Fibroblast of skin of right biceps (primary cell): ENCODE measurements at regions not wholly inside any gene's neighbourhood (a gene's known extent, or its start where the extent isn't known, plus 50 kb on each side); places are given as distances from the start of the nearest gene placed in this dataset.

Experiments used
- DNase-seq: peaks from one replicate; pipeline ENCODE4 v3.0.0-alpha.2; 2013

- no peak for DNase-seq
Observed at GRCh38 chr5:18051953-18052352, 417.7 kb downstream of the TAF11L14 start.

DNA sequence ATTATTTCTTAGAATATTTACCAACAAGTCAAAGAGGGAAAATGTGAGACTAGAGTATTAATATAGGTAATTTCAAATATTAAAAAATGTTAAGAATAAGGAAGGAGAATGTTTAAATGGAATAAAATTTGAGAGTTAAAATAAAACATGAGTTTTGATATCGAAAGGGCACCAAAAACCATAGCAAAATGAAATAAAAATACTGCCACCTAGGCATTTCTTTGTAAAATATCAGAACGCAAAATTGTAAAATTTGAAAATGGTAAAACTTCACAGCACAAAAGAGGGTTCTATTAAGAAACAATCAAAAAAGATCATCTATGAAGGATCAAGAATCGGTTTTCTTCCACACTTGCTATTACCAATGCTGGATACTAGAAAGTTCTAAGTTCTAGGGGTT, 418.3 kb downstream of the TAF11L14 start:
- DNase-seq = no peak

- no peak for DNase-seq
Observed at GRCh38 chr5:18057725-18058124, 423.5 kb downstream of the TAF11L14 start.

GRCh38 chr5:18067615-18068014, 433.4 kb downstream of the TAF11L14 start:
- no peak for DNase-seq

DNA sequence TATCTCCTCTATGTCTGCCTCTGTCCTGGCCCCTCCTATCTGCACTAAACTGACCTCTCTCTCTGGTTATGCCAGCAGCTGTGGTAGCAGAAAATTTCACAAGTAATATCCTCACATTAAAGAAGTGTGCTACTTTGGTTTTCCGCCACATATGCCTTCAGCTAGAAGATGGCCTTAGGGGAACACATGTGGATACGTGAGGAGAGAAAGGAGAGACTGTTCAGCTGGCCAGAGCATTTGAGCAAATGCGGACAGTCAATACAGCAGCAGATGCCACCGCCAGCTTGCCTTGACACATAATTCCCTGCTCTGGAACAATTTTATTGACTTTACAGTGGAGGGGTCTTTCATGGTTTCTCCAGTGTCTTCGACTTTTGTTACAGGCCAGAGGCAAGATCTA, 434.6 kb downstream of the TAF11L14 start:
- DNase-seq = no peak

- DNase-seq = no peak
Observed at GRCh38 chr5:18069790-18070189, 435.5 kb downstream of the TAF11L14 start.

GRCh38 chr5:18072600-18072999, 438.3 kb downstream of the TAF11L14 start:
- DNase-seq = no peak

GRCh38 chr5:18074961-18075360, 440.7 kb downstream of the TAF11L14 start:
- no peak for DNase-seq

DNA sequence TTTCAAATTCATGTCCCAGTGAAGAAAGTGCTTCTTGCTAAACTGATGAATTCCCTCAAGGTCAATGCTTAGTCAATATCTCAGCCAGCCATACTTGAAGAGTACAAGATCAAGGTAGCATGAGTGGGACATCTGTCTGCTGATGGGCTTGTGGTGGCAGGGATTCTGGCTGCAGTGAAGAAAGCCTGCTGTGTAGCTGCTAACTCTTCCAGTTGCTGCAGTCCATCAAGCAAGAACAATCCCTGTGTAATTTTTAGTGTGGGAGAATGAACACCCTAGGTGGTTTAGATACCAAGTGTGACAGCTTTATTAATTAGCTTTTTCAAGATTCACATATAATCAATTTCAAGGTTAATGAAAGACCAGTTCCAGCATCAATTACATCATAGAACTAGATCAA, 443.9 kb downstream of the TAF11L14 start:
- DNase-seq = no peak

GRCh38 chr5:18079831-18080230, 445.6 kb downstream of the TAF11L14 start:
- no peak for DNase-seq

GRCh38 chr5:18088020-18088579, 453.8 kb downstream of the TAF11L14 start:
- no peak for DNase-seq

GRCh38 chr5:18090177-18090576, 455.9 kb downstream of the TAF11L14 start:
- no peak for DNase-seq

DNA sequence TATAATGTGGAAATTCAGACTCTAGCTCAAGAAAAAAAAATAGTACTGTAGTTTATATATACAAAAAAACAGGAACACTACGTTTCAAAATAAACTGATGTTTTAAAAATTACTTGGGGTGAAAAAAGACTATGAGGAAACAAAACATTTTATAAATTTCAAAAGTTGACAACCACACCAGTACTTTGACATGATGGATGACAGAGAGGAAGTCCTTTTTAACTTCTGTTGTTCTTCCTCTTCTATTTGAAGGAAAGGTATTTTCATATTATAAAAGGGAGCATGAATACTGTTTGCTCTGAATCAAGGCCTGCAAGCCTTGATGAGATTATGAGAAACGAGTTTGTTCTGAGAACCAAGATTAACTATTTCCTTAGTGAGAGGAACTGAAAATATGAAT, 456.9 kb downstream of the TAF11L14 start:
- no peak for DNase-seq

- no peak for DNase-seq
Observed at GRCh38 chr5:18091758-18092157, 457.5 kb downstream of the TAF11L14 start.

DNA sequence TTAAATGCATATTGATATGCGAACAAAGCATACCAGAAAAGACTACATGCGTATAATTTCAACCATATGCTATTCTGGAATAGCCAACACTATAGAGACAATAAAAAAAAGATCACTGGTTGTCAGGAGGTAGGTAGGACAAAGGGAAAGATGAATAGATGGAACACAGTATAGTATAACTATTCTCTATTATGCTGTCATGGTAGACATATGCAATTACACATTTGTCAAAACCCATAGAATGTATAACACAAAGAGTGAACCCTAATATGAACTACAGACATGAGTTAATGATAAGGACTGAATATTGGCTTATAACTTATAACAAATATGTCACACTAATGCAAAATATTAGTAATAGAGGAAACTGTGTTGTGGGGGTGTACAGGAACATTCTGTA, 460.8 kb downstream of the TAF11L14 start:
- DNase-seq = no peak

- DNase-seq = no peak
Observed at GRCh38 chr5:18097817-18098216, 463.6 kb downstream of the TAF11L14 start.

- DNase-seq = no peak
Observed at GRCh38 chr5:18098691-18099090, 464.4 kb downstream of the TAF11L14 start.

GRCh38 chr5:18099261-18099660, 465.0 kb downstream of the TAF11L14 start:
- DNase-seq = no peak

- no peak for DNase-seq
Observed at GRCh38 chr5:18101532-18101931, 467.3 kb downstream of the TAF11L14 start.

GRCh38 chr5:18102733-18103132, 468.5 kb downstream of the TAF11L14 start:
- DNase-seq = no peak

DNA sequence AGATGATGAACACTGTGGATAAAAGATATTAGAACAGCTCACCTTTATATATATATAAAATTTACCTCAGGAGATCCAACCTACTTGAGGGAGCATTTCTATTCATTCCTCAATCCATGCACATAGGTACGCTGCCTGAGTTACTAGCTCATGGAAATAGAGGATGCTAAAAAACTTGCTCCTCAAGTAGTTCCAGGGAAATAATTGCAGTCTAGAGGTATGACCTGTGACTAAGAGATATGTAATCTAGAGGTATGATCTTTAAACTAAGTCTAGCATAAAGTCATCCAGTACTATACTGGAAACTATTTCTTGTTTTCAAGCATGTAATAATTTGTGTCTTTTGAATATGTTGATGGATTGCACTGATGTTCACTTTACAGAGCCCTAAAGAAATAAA, 471.2 kb downstream of the TAF11L14 start:
- no peak for DNase-seq

- DNase-seq = no peak
Observed at GRCh38 chr5:18111906-18112465, 477.7 kb downstream of the TAF11L14 start.

- DNase-seq = peak; percentile 17
Observed at GRCh38 chr5:18113721-18114120, 479.5 kb downstream of the TAF11L14 start.

GRCh38 chr5:18114151-18114757, 480.0 kb downstream of the TAF11L14 start:
- DNase-seq = no peak

DNA sequence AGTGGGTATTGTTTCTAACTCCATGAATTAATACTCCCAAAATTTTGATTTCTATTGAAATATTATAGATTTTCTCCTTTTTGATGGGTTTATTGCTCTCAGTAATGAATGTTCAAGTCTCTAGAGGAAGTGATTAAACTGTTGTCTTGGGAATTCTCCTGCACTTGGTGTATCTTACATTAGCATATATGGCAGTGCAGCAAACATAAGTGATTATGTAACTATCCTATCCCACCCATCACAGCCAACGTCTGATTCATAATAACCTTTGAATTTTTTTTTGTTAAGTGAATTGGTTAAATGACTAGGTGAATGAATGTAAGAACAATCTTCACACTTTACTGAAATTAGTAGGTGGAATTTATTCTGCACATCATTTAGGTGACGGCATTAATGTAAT, 483.7 kb downstream of the TAF11L14 start:
- DNase-seq = no peak
